ENCODE measurements at regions not wholly inside any gene's neighbourhood (a gene's known extent, or its start where the extent isn't known, plus 50 kb on each side); places are given as distances from the start of the nearest gene placed in this dataset.

DNA sequence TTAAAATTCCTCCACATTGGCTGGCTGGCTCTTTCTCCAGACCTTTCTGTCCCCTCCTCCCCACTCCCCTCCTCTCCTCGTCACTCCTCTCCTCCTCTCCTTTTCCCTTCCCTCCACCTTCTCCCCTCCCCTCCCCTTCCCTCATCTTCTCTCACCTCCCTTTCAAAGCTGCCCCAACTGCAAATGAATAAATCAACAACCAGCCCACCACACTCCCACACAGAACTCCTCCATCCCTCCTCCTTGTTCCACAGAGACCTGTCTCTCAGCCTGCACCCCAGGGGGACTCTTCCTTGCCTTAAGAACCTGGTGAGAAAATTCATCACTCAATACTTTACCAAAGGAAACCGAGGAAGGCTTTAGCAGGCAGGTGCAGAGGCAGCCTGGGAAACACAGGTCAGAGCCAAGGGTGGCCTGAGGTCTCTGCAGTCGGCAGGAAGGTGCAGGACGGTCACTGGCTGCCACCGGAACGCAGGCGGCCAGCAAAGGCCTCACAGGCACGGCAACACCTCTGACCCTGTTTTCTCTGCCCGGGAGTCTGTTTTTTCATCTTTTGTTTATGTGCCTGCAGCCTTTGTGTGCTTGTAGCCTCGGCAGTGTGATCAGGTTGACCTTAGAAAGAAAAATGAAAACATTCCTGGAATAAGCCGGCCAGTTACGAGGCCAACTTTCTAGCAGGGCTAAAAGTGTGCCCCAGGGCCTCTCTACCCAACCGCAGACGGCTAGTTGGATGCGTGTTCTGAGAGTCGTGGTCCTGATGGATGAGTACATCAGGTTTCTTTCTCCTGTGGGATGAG lies 207.6 kb upstream of the KLF6 start:
- Histone ChIP-seq H3K9me2 (replicated peaks; ENCODE audit: insufficient read depth, low read length) (no peaks in the 10 kb centered on the region), H4K20me1 (ENCODE audit: low read depth, low read length) (no peaks in the 10 kb centered on the region), H2AFZ (ENCODE audit: low read depth, low read length, severe bottlenecking) (no peak overlapping the region), H3K27ac (ENCODE audit: low read depth, low read length) (no peak overlapping the region), H3K27me3 (ENCODE audit: low read length) (no peaks in the 10 kb centered on the region), H3K4me3 (ENCODE audit: insufficient read depth, low read length, poor library complexity, severe bottlenecking) (no peak overlapping the region), H3K9me3 (ENCODE audit: insufficient read depth, low read length) (no peaks in the 10 kb centered on the region), H3K9ac (ENCODE audit: low read length) (no peak overlapping the region), H3F3A (ENCODE audit: insufficient read depth) (no peaks in the 10 kb centered on the region), H3K79me2 (ENCODE audit: insufficient read depth, low read length) (no peaks in the 10 kb centered on the region), H3K4me2 (ENCODE audit: low read depth, low read length, poor library complexity, severe bottlenecking) (no peak overlapping the region), H3K36me3 (ENCODE audit: low read length) (no peaks in the 10 kb centered on the region)
- TF ChIP-seq, protein P1, sequence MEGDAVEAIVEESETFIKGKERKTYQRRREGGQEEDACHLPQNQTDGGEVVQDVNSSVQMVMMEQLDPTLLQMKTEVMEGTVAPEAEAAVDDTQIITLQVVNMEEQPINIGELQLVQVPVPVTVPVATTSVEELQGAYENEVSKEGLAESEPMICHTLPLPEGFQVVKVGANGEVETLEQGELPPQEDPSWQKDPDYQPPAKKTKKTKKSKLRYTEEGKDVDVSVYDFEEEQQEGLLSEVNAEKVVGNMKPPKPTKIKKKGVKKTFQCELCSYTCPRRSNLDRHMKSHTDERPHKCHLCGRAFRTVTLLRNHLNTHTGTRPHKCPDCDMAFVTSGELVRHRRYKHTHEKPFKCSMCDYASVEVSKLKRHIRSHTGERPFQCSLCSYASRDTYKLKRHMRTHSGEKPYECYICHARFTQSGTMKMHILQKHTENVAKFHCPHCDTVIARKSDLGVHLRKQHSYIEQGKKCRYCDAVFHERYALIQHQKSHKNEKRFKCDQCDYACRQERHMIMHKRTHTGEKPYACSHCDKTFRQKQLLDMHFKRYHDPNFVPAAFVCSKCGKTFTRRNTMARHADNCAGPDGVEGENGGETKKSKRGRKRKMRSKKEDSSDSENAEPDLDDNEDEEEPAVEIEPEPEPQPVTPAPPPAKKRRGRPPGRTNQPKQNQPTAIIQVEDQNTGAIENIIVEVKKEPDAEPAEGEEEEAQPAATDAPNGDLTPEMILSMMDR (IDR thresholded peaks at IDR 0.05; ENCODE audit: insufficient read depth, low read length, poor library complexity, severe bottlenecking) = no peak
- no peak for TF ChIP-seq EZH2phosphoT487 (conservative IDR thresholded peaks at IDR 0.05; ENCODE audit: low read length)

DNA sequence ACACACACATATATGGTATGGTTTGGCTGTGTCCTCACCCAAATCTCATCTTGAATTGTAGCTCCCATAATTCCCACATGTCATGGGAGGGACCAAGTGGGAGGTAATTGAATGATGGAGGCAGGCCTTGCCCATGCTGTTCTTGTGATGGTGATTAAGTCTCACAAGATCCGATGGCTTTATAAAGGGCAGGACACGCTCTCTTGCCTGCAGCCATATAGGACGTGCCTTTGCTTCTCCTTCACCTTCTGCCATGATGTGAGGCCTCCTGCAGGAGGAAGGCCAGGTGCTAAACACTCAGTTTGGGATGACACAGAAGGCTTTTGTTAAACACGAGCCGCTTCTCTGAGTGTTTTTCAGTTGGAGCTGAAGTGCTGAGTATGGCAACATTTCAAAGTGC lies 205.3 kb upstream of the KLF6 start:
- no peak overlapping the region for H3K4me3 ChIP-seq (ENCODE audit: insufficient read depth, low read length, poor library complexity, severe bottlenecking)
- no peak overlapping the region for H3K4me2 ChIP-seq (ENCODE audit: low read depth, low read length, poor library complexity, severe bottlenecking)
- no peaks in the 10 kb centered on the region for H3K9me2 ChIP-seq (replicated peaks; ENCODE audit: insufficient read depth, low read length)
- TF ChIP-seq, protein P1 (IDR thresholded peaks at IDR 0.05; ENCODE audit: insufficient read depth, low read length, poor library complexity, severe bottlenecking) = no peak
- no peak for TF ChIP-seq EZH2phosphoT487 (conservative IDR thresholded peaks at IDR 0.05; ENCODE audit: low read length)
- H3K9ac ChIP-seq (ENCODE audit: low read length) = no peak overlapping the region
- H2AFZ ChIP-seq (ENCODE audit: low read depth, low read length, severe bottlenecking) = no peak overlapping the region
- no peaks in the 10 kb centered on the region for H3K9me3 ChIP-seq (ENCODE audit: insufficient read depth, low read length)
- H3K36me3 ChIP-seq (ENCODE audit: low read length) = no peaks in the 10 kb centered on the region
- no peaks in the 10 kb centered on the region for H3K79me2 ChIP-seq (ENCODE audit: insufficient read depth, low read length)
- H3K27ac ChIP-seq (ENCODE audit: low read depth, low read length) = no peak overlapping the region
- no peaks in the 10 kb centered on the region for H3K27me3 ChIP-seq (ENCODE audit: low read length)
- no peaks in the 10 kb centered on the region for H3F3A ChIP-seq (ENCODE audit: insufficient read depth)
- H4K20me1 ChIP-seq (ENCODE audit: low read depth, low read length) = no peaks in the 10 kb centered on the region

DNA sequence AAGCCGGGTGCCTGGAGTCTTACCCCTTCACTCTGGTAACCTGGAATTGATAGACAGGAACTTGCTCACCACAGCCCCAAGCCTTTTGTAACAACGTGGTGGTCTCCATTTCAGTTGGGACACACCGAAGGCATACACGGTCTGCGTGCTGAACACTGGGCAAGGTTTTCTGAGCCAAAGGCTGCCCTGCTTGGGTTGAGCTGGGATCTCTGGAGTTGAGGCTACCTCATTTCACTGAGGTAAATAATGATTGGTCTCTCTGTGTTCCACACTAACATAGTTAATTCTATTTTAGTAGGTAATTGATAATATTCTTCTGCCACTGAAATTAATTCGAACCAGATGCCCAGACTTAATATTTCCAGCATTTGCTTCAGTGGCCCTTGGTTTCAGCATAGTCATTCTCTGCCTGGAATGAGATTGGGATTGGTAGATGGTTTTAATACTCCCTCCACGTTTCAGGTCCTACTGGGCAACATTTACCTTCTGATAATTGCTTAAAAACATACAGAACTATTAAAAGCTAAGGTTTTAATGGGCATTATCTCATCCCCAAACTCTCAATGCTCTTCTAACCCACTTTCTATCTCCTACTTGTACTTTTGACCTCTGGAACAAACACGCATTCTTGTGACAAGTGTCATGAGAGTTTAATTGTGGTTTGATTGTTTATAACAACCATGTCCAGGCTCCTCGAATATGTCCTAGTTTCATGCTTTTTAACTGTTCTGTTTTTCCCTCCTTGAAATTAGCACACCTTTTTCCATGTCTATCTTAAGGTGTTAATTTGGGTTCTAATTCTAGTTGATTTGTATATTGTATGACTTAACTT lies 202.3 kb upstream of the KLF6 start:
- Histone ChIP-seq H2AFZ (ENCODE audit: low read depth, low read length, severe bottlenecking) (no peak overlapping the region), H3K4me2 (ENCODE audit: low read depth, low read length, poor library complexity, severe bottlenecking) (no peak overlapping the region), H3K79me2 (ENCODE audit: insufficient read depth, low read length) (no peaks in the 10 kb centered on the region), H4K20me1 (ENCODE audit: low read depth, low read length) (no peaks in the 10 kb centered on the region), H3F3A (ENCODE audit: insufficient read depth) (no peaks in the 10 kb centered on the region), H3K27me3 (ENCODE audit: low read length) (no peaks in the 10 kb centered on the region; the same call in 1 of the 2 replicates), H3K9me2 (replicated peaks; ENCODE audit: insufficient read depth, low read length) (no peaks in the 10 kb centered on the region), H3K4me3 (ENCODE audit: insufficient read depth, low read length, poor library complexity, severe bottlenecking) (no peak overlapping the region), H3K27ac (ENCODE audit: low read depth, low read length) (no peak overlapping the region), H3K9me3 (ENCODE audit: insufficient read depth, low read length) (0 out of 2 replicates have a peak, but pooled peaks cover 5% of the 10 kb centered on the region), H3K9ac (ENCODE audit: low read length) (no peak overlapping the region), H3K36me3 (ENCODE audit: low read length) (no peaks in the 10 kb centered on the region)
- TF ChIP-seq EZH2phosphoT487 (conservative IDR thresholded peaks at IDR 0.05; ENCODE audit: low read length) = no peak
- TF ChIP-seq, protein P1 (IDR thresholded peaks at IDR 0.05; ENCODE audit: insufficient read depth, low read length, poor library complexity, severe bottlenecking) = no peak
